Umbilical cord (tissue), 1 donor: ENCODE measurements at regions not wholly inside any gene's neighbourhood (a gene's known extent, or its start where the extent isn't known, plus 50 kb on each side); places are given as distances from the start of the nearest gene placed in this dataset.

Source experiments
- DNase-seq: peaks from one replicate; pipeline ENCODE4 v3.0.0-alpha.2; 2015; ENCODE audit warnings: low spot score

GRCh38 chr16:80189476-80190175, 351.2 kb upstream of the DYNLRB2 start:
- DNase-seq, result no peak

DNA sequence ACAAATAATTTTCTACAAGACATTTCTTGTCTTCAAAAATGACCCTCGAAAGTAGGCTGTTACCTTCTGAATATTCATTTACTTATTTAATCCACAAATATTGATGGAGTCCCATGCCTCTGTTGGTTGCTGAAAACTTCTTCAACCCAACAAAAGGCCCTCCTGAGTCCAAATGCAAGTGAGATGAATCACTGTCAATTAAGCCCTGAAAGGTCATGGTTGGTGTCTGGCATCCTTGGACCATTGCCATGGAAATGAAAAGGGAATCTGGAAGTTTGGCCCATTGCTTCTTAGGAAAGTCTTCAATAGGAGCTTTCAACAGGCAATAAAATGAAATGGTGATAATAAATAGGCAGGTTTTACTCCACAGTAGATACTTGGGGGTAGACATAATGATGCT, 364.7 kb upstream of the DYNLRB2 start:
- DNase-seq, result no peak

DNA sequence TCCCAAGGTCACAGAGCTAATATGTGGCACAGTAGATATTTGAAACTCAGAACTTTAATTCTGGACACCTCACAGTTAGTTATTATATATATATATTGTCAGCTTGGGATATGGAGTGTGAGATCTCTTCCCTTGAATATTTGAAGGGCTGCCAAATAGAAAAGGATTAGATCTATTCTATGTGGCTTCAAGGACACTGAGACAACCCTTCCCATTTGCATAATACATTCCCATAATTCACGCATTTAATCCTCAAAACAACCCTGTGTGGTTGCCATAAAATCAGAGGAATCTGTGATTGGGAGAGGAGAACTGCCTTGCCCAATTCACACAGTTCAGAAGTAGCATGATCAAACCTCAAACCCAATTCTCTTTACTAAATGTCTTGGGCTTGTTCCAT, 365.8 kb upstream of the DYNLRB2 start:
- no peak for DNase-seq

GRCh38 chr16:80174416-80174815, 366.4 kb upstream of the DYNLRB2 start:
- peak; percentile 44 for DNase-seq

- DNase-seq, result no peak
Measured at GRCh38 chr16:80171746-80172145, 369.0 kb upstream of the DYNLRB2 start.

DNA sequence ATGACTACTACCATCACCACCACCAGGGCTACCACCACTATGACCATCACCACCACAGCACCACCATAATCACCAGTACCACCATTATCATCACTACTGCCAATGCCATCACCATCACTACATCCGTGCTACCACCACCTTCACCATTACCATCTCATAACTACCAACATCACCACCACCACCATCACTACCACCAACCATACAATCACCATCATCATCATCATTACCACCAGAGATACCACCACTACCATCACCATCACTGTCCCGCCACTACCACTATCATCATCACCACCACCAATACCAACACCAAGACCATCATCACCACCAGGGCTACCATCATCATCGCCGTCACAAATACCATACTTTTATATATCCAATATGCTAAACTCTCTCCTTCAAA, 369.6 kb upstream of the DYNLRB2 start:
- DNase-seq, result no peak

DNA sequence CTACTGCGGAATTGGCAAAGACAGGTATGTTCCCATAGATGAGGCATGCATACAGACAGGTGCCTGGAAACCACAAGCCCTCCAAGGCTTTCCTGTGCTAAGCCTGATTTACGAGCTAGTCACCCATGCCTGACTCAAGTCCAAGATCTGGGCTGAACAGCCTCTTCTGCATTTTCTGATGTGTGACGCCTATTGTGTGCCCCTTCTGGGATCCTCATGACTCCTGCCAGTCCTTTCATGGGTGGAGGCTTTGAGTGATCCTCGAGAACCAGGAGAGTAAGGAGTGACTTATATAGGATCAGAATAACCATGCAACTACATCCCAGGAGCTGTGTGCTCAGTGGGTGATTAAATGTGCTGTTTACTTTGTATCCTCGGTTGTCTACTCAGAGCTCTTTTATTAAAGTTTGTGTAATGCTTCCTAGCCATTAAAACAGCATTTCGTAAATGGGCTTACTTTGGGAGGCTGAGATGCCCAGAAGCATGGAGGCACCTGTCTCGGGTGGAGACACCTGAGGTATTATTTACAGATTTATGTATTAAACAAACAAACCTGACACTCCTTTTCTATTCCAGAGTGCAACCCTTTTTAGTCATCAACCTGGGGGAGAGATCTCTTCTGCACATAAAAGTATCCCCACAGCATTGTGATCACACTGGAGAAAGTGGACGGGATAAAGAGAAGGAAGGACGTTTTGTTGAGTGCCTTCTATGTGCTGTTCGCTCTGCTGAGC, 373.0 kb upstream of the DYNLRB2 start:
- DNase-seq, result no peak

DNA sequence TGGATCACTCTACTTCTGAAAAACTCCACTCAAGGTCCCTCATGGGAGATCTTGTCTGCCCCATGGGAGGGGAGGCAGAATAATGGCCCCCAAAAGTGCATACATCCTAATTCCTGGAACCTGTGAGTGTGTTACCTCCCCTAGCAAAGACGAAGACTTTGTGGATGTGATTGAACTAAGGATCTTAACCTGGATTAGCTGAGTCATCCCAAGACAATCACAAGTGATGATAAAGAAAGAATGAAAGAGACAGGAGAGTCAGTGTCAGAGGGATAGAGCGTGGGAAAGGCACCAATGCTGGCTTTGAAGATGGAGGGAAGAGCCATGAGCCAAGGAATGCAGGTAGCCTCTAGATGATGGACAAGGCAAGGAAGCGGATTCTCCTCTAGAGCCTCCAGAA, 374.7 kb upstream of the DYNLRB2 start:
- no peak for DNase-seq

GRCh38 chr16:80164966-80165550, 375.7 kb upstream of the DYNLRB2 start:
- no peak for DNase-seq

- no peak for DNase-seq
Measured at GRCh38 chr16:80163339-80163738, 377.5 kb upstream of the DYNLRB2 start.

- peak; percentile 9 for DNase-seq
Measured at GRCh38 chr16:80161799-80162739, 378.7 kb upstream of the DYNLRB2 start.

DNA sequence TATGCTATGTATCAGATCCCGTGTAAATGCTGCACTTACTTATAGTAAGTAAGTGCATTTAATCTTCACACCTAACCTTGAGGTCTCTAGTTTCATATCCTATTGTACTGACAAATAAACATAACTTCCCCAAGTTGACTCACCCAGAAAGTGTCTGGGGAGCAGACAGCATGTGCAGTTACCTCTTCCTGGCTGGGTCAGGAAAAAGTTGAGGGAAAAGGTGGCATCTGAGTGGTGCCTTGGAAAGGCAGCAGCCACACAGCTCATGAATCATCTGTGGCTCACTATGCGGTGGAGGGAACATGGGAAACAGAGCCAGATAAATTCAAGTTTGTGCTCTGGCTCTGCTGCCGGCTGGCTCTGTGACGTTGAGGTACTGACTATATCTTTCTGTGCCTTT, 382.0 kb upstream of the DYNLRB2 start:
- no peak for DNase-seq

DNA sequence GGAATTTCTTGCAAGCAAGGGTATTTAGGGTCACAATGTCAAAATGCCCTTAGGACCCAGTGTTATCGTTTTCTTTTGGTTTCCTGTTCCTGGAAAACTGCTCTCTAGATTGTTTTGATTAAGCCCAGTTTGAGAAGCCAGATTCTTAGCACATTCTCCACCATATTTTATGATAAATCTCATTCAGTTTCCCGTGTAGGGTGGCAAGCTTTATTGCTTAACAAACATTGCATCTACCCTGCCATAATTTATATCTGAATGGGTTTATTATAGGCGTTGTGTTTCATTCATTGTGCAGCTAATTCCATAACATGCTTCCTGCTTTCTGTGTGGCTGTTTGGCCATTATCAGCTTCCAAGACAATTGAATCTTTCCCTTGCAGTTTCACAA, 389.1 kb upstream of the DYNLRB2 start:
- peak; percentile 31 for DNase-seq

DNA sequence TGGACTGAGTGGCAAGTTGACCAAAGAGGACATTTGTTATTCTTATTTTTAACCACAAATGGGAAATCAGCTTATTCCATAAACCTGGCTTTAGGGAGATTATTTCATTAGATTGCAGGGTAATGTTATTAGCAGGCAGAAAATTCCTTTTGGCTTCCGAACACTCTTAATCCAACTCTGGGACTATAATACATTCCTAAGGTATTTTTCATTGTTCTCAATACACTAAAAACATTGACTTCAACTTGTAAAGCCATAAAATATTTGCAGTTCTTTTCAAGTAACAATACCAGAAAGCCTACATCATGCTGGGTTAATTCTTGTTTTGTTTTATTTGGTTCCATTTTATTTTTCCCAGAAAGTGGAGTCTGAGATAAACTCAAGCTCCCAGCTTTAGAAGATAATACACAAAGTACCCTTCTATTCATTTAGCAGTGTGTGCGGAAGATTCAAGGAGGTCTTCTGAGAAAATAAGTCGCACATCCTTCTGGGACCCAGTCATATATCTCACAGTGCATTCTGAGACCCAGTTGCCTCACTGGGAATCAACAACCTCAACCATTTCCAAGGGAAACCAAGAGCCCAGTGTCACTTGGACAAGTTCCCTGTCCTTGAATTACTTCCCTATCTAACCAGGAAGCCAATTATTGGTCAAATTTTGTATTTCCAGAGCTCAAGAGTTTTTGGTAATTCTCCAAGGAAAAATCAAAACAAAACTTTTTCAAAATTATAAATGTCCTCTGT, 389.6 kb upstream of the DYNLRB2 start:
- DNase-seq, result peak; percentile 6

GRCh38 chr16:80148826-80149225, 392.0 kb upstream of the DYNLRB2 start:
- DNase-seq, result no peak

GRCh38 chr16:80147026-80147655, 393.7 kb upstream of the DYNLRB2 start:
- no peak for DNase-seq

DNA sequence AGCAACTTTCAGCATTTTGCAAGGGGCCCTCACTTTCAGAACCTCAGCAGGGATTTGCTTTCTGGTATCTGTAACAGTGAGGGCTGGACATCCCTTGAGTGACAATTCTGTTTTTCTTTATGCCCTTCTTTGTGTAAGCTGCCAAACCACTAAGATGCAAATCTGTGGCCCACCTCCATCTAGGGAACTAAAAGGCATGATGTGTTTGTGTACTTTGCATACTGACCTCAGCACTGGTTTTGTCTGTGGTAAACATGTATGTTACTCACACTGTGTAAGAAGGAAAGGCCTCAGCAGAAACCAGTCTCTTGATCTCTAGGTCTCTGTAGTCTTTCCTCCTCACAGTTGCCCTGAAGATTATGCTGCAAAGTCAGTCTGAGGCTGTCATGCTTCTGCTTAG, 396.6 kb upstream of the DYNLRB2 start:
- peak; percentile 42 for DNase-seq

DNA sequence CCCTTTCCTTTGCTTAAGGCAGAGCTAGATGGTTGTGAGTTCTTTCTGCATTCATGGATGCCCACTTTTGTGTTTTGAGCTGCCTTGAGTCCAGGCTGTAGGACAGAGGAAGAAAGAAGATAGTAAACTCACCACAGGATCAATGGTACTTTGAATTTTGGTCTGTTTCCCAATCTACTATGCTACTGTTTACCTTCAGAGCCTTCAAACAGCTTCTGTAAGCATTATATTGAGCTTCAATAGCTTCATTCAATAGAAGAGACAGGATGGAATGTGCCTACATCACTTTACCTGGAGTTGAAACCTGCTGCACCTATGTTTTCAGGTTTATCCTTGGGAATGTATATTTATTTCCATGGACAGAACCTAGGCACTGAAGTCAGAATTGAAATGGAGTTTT, 397.9 kb upstream of the DYNLRB2 start:
- no peak for DNase-seq

DNA sequence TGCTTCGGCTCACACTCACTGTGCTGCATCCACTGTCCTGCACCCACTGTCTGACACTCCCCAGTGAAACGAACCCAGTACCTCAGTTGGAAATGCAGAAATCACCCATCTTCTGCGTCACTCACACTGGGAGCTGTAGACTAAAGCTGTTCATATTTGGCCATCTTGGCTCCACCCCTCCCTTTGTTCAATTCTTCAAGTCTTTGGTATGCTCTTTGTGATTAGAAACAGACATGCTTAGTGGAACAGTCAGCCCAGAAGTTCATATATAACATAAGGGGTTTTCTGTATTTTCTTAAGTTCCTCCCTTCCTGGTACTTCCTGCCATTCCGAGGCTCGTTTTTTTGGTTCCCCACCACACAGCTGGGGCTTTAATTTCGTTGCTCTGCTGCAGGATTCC, 398.5 kb upstream of the DYNLRB2 start:
- no peak for DNase-seq

DNA sequence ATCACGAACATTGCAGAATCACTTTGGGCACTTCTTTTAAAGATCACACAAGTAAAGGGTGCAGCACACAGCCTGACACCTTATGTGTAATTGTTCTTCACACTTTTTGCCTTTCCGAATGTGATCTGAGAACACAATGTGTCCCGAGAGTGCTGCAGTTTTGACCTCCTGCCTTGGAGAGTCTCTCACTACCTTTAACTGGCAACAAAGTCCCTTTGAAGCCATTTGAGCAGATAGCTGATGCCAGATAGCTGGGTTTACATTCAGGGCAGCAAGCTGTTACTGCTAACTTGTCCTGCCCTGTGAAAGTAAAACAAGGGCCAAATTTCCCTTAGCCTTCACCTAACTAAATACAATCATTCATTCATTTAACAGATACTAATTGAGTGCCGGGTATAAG, 411.0 kb upstream of the DYNLRB2 start:
- DNase-seq, result no peak

DNA sequence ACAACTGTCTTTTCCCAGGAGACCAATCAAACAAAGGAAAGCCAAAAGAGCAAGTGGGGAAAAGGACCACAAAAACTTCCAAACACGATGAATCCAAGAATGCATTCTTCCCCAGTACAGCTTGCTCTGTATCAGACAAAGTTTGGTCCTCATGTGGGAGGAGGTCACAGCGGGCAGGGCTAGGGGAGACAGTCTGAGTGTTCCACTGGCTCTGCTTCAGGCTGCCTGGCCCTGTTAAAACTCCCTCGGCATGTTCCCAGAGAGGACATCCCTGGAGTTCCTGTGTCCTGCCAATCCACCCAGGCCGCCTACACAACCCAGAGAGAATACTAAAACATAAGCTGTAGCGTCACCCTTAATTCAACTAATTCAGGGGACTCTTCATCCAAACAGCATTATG, 415.1 kb upstream of the DYNLRB2 start:
- DNase-seq, result no peak
